Skeletal muscle cell (primary cell): ENCODE measurements at regions not wholly inside any gene's neighbourhood (a gene's known extent, or its start where the extent isn't known, plus 50 kb on each side); places are given as distances from the start of the nearest gene placed in this dataset.

Source experiments
- DNase-seq: peaks from one replicate; pipeline ENCODE4 v3.0.0-alpha.2; 2010; ENCODE audit warnings: low read depth
- H3K4me3 ChIP-seq: 2 replicates; pipeline ENCODE4 v1.5.1; 2011; ENCODE audit warnings: low read depth, mild to moderate bottlenecking, control low read depth, low read length, moderate library complexity

DNA sequence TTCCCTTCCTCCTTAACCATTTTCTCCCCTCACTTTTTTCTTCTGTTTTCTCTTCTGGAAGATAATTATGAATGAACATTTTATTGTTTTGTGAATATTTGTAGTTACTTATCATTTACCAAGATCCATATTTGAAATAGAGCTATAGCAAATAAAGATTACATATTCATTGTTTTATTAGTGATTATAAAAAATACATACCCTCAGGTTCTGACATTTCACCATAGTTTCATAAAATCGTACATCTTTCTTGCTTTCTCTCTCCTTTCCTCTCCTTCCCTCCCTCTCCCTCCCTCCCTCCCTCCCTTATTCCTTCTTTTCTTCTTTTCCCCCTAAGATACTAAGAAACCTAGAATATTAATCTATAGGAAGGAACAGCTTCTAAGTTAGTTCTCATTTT, 410.9 kb upstream of the GOLIM4 start:
- DNase-seq, result no peak
- H3K4me3 ChIP-seq, result no peak overlapping the region

DNA sequence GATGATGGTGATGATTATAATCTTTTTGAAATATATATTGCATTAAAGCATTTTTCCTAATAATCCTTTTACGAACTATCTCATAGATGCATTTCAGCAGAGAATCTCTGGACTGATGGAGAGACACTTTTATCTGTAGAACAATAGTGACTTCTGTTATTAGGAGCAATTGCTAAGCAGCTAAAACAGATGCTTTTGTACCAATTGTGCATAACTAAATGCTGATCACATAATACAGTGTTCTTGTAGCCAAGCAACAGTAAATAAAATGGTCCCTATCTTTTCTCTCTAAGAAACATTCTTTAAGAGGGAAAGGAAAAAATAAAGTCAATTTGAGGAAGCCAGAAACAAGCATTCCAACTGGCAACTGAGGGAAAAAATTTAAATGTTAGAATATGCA, 405.8 kb upstream of the GOLIM4 start:
- no peak for DNase-seq
- H3K4me3 ChIP-seq, result no peak overlapping the region

DNA sequence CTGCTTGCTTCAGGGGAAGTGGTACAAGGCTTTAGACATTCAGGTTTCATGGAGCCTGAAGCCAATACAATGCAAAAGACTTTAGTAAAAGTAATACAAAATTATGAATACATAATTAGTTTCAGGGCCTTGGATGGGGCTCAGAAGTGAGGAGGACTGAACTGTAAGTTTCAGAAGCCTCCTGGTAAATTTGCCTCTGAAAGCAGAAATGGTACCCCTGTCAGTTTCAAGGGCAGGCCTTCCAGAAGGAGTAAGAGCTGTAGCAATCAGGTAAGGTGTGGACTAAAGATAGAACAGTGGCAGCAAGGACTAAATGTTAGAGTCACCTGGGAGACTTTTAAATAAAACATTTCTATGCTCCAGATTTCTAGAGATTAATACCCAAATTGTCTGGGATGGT, 402.5 kb upstream of the GOLIM4 start:
- DNase-seq, result no peak
- H3K4me3 ChIP-seq, result no peak overlapping the region

DNA sequence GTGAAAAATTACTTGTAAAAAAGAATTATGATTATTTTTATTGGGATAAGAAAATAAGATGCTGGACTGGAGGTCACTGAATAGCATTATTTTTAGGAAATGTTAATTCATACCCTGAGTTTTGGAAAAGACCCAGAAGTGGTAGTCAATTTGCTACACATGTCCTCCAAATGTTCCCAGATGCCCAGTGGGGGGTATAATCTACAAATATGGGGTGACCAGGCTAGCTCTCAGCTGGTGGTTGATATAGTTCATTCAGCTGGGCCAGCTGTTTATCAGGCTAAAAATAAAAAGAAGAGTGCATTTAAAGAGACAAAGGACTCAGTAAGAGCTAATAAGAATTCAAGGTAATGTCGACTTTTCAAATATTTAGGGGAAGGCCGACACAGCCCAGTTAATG, 402.0 kb upstream of the GOLIM4 start:
- DNase-seq, result no peak

DNA sequence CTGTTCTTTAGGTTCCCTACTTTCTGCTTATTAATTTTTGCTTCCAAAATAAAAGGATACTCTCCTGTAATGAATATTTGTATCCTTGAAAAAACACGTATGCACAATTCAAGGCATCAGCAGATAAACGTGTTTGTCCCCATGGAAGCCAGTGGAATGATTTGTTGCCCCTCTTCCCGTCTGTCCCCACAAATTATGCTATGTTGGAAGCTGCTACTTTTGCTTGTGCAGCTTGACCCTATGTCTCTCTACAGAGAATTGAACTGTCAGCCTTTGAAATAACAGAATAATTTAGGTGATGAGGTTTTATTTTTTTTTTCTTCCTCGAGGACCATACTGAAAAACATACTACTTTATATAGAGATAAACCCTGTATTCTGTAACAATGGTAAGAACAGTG, 401.5 kb upstream of the GOLIM4 start:
- no peak for DNase-seq

More for the DNA sequence above, 402.0 kb upstream of the GOLIM4 start:
- no peak overlapping the region for H3K4me3 ChIP-seq

DNA sequence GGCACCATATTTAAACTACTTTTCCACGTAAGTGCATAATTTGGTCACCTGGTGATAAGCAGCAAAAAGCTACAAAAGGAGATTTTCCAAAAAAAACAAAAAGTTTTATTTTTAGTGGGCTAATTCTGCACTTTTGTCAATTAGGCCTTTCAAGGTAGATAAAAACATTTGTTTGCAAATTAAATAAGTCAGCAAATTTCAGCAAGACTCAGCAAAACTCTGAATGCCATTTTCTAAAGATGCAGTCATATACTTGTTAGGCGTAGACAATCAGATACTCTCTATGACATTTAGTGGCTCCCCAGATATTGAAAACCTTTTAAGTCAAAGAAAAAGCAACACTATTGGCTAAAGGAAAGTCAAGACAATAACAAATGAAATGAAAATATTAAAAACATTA, 400.2 kb upstream of the GOLIM4 start:
- H3K4me3 ChIP-seq, result no peak overlapping the region
- DNase-seq, result no peak

More for the DNA sequence above, 401.5 kb upstream of the GOLIM4 start:
- H3K4me3 ChIP-seq, result no peak overlapping the region

DNA sequence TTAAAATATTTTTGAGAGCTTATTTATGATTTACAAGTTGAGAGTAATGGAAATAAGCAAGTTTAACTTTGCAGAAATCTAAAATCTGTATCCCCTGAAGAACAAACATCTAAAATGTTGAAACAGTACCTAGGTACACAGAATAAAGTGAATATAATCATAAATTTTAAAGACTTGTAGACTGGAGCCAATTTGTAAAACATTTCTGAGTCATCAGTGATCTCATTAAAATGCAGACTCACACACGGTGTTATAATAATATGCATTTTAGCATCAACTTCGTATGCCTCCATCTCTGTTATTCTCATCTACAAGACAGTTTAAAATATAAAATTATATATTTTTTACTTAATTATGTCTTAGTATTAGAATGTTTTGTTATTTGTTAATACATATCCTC, 399.5 kb upstream of the GOLIM4 start:
- no peak for DNase-seq
- H3K4me3 ChIP-seq, result no peak overlapping the region

DNA sequence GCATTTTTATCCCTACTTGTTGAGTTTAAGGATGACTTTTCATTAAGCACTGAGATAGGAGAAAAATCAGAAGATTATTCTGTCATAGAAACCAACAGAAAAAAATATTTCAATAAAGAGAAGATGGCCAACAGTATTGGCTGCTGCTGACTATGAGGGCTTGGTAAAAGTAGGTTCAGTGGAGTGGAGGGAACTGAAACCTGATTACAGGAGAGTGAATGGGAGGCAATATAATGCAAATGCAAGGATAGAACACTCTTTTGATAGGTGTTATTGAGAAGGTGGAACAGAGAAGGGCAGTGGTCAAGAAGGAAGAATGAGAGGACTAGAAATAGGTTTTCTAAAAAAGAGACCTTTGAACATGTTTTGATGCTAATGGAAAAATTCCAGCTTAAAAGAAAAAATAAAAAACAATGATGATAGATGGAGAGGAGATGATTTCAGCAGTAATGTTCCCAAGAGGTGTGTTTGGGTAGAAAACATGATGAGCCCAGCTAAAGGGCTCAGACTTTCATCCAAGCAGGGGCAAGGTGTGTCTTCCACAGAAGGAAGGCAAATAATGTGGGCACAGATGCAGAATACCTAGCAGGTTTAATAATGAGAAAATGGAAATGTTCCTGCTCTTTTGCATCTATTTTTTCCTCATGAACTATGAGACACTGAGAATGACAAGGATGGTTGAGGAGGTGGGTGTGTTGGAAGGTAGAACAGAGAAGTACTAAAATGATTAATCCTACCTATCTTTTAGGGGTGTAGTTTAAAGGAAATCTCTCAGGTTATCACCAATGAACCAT, 397.9 kb upstream of the GOLIM4 start:
- DNase-seq, result no peak
- no peak overlapping the region for H3K4me3 ChIP-seq

DNA sequence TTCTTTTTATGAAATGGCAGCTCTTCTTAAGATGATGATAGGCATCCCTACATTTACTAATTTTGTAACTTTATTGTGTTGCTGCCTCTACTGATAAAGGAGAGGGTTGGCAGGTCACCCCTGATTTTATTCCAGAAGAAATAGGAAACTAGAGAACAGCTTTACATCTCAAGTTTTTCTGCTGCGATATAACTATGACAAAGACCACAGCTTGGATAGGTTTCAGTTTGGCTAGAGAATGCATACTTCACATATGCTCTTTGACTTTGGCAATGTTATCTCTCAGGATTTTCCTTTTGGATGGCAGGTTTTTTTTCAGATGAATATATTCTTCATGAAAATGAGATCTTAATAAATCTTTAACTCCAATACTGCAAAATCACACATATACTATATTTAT, 395.3 kb upstream of the GOLIM4 start:
- no peak overlapping the region for H3K4me3 ChIP-seq
- no peak for DNase-seq

DNA sequence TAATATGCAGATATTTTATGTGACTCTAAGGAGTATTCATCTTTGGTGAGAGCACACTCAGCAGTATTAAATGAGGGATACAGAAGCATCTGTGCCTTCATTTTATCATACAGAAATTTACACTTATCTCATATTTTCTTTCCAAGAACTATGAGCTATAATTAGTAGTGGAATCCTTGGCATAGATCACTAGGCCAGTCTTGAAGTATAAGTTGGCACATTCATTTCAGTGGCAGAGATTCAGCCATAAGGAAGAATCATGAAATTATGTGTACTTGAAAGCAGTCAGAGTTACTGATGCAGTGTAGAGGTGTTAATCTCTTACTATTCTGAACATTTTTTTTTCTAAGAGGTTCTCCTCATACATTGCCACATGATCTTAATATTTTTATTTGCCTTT, 393.6 kb upstream of the GOLIM4 start:
- no peak overlapping the region for H3K4me3 ChIP-seq
- DNase-seq, result no peak

DNA sequence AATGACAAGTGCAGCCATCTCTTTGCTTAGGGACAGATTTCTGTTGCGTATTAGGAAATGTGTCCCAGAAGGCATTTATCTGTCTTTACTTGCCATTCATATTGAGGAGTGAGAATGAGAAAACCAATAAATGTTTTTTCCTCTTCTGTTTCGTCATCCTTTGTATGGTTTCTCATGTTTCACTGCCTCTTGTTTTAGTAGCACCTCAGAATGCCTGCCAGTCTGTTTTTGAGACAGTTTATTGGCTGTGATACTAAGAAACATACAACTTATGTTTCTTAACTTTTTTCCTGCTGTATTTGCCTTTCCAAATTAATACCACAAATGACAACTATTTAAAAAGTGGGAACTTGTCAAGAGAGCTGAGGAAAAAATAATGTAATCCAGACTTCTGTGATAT, 390.2 kb upstream of the GOLIM4 start:
- no peak for DNase-seq
- H3K4me3 ChIP-seq, result no peak overlapping the region

DNA sequence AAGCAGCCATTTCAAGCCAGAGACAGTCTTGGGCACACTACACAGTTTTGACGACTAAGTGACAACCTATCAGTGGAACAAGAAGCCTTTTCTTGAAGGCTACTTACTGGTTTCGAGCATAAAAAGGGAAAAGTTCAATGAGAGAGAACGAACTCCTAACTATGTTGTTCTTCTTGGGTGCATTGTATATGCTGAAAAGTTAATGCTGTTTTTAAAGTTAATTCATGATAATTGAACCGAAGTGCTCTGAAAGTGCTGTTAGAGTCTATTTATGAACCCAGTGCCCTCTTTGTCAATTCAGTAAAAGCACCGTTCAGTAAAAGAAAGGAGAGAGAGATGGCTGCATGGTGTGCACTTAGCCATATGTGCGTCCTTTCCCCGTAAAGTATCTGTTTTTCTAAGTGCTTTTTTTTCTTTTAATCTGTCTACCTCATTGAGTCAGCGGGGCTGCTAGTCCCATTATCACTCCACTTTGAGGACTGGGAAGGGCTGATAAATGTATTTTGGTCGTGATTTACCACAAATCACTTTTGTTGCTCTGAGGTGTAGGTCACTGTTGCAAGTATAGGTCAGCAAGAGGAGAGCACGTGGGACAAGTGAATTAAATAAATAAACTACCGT, 380.7 kb upstream of the GOLIM4 start:
- no peak overlapping the region for H3K4me3 ChIP-seq
- no peak for DNase-seq

DNA sequence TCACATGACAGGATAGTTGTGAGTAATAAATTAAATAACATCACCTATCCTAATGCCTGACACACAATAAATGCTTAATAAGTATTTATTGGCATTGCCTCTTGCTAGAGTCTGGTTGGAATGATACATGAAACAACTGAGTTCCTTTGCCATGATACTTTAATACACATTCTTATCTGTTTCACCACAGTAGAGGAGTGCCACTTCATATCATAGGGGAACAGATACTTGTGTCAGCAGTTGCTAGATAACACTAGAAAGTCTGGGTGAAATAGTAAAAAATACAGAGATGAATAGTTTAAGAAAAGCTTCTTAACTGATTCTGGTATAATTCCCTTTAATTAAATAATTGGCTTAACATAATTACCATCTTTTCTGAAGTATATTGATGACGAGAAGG, 380.0 kb upstream of the GOLIM4 start:
- DNase-seq, result no peak
- H3K4me3 ChIP-seq, result no peak overlapping the region

DNA sequence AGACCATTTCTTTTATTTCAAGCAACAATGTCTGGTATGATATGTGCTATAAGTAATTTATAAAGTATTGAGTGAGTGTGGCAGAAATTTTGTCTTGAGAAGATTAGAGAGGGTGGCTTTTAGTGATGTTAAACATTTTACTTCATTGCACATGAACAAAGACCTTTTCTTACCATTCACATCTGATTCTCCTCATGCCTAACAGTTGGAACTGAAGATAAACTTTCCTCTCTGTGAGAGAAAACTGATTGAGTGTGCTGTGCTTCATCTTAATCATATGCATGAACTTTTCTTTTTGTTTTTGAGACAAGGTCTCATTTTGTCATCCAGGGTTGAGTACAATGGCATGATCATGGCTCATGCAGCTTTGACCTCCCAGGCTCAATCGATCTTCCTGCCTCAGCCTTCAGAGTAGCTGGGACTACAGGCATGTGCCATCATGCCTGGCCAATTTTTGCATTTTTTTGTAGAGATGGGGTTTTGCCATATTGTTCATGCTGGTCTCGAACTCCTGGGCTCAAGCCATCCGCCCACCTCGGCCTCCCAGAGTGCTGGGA, 377.7 kb upstream of the GOLIM4 start:
- no peak overlapping the region for H3K4me3 ChIP-seq
- no peak for DNase-seq

DNA sequence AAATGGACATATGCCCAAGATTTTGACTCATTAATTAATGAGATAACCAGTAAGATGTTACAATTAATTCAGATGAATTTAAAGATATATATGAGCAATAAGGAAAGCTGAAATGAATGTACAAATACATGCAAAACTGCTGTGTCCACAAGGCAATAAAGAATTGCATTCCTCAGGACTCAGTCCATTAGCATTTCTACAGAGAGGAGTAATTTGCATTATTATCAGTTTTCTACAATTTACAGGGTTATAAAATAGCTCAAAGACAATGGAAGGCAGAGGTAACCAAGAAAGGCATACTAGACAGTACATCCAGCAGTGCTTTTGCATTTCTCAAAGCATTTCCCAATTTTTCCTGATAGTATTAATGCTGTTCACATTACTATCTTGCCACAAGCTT, 377.1 kb upstream of the GOLIM4 start:
- DNase-seq, result no peak
- H3K4me3 ChIP-seq, result no peak overlapping the region

DNA sequence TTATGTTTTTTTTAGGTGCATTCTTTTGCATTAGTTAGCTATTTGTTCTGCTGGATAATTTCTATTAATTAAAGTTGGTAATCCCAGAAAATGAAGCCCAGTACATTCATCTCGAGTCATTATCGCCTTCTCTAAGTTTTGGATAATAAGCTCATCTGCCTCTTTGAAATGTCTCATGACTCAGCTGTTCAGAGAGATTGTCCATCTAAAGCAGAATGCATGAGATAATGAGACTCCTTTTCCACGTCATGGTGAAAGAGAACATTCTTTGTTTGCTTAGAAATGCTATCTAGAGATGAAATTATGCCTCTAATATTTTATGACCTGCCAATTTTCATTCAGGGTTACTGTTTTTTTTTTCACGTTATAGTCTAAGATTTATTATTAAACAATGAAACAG, 374.7 kb upstream of the GOLIM4 start:
- no peak overlapping the region for H3K4me3 ChIP-seq
- DNase-seq, result no peak

DNA sequence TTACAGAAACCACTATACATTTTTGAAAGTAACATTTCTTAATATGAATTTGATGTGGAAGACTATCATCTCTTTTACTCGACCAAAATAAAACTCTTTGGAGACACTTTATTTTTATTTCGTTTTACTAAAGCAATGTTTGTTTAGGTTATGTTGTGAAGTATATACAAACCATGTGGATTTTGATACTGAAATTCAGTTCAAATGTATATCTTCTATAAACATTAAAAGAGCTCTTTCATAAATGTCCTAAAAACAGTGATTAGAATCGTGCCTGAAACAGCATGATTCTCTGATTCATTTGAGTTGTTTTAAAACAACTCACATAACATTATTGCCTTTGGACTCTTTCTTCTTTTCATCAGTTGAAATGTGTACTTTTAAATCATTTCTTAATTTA, 373.7 kb upstream of the GOLIM4 start:
- no peak for DNase-seq
- no peak overlapping the region for H3K4me3 ChIP-seq

DNA sequence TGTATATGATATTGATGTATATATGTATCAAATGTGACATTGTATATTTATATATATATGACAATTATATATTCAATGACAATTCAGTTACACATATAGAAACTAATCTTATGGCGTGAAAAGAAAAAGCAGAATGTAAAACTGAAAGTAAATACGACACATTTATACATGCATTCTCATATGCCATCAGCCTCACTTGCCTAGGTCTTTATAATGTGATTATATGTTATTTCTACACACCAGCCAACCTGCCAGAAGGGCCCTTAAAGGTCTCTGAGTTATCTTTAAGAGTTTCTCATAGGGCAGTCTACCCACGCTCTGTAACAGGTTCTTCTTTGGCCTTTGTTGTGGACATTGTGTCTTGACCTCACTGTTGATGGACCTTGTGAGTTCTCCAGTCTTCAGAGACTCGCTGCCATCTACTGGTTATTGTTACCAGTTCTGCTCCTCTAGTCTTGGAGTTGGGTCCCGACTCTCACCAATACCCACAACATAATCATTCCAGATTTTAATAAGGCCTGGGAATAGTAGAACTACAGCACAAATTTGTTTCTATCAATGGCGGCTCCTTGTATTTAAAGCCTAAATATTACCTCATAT, 371.5 kb upstream of the GOLIM4 start:
- no peak overlapping the region for H3K4me3 ChIP-seq
- DNase-seq, result no peak

DNA sequence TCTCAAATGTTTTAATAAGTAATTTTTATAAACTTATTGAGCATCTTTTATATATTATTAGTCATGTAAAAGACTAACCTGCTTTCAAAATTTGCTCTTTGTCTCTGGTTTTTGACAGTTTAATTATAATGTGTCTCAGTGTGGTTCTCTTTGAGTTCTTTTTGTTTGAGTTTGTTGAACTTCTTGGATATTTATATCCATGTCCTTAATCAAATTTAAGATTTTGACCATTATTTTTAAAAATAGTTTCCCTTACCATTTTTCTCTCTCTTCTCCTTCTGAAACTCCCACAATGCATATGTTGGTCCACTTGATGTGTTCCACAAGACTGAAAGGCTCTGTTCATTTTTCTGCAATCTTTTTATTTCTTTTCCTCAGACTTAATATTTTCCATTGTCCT, 366.1 kb upstream of the GOLIM4 start:
- DNase-seq, result no peak
- H3K4me3 ChIP-seq, result no peak overlapping the region

DNA sequence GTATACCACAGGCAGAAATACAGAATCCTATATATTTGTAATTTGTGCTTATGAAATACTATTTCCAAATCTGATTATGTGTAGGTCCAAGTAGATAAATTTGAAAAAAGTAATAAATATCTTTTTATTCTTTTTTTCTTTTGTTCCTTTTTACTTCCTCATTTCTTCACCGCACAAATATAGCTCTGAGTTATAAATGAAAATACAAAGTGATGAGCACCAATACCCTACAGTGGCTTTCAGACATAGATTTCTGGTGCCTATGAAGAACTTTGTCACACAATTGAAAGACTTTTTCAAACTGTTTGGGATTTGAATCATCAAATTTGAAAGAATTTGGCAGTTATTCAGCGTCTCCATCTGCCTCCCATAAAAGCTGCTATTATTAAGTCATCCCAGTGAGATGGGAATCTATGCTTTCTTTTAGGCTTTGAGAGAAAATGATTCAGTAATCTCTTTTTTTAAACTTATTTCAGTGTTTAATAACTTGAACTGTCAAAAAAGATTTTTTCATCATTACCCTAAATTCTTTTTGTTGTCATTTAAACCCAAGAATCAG, 363.6 kb upstream of the GOLIM4 start:
- no peak overlapping the region for H3K4me3 ChIP-seq
- DNase-seq, result no peak
